ENCODE measurements at regions not wholly inside any gene's neighbourhood (a gene's known extent, or its start where the extent isn't known, plus 50 kb on each side); places are given as distances from the start of the nearest gene placed in this dataset.

DNA sequence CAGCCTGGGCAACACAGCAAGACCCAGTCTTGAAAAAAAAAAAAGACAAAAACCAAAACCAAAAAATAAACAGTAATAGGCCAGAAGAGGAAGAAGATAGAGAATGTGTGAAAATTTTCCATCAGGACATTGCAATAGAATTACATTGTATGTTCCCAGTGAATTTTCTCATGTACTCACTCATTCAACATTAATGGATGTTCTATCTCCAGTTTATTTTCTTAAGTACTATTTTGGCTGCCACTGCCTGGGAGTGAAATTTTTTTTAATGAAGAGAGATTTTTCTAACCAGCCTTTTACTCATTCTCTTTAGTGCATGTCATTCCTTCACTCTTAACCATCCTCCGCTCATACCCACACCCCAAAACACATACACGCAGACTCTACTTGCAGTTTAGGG lies 282.8 kb downstream of the ALDH8A1 start:
- DNase-seq (ENCODE audit: low read depth in 2 of 2) = peak; percentile 31 to 38
- H3K27ac ChIP-seq (ENCODE audit: insufficient read depth, low read length) = no peak overlapping the region

GRCh38 chr6:134666125-134666524 lies 283.8 kb downstream of the ALDH8A1 start:
- no peak overlapping the region for H2AFZ ChIP-seq (ENCODE audit: low read length)
- H4K20me1 ChIP-seq (ENCODE audit: control insufficient read depth, extremely low read depth, insufficient read depth, low read length) = no peaks in the 10 kb centered on the region
- no peak overlapping the region for H3K4me3 ChIP-seq (replicated peaks in 1 of 4; ENCODE audit: control extremely low read depth in 1 of 4, insufficient read depth in 1 of 4, low read depth in 3 of 4, low read length in 4 of 4)
- no peak overlapping the region for H3K4me2 ChIP-seq (ENCODE audit: extremely low read depth, insufficient read depth, low read length)
- H3K36me3 ChIP-seq (ENCODE audit: control insufficient read depth, insufficient read depth, low read length) = no peaks in the 10 kb centered on the region
- H3K79me2 ChIP-seq (ENCODE audit: control insufficient read depth, insufficient read depth, low read length) = no peaks in the 10 kb centered on the region
- no peaks in the 10 kb centered on the region for H3K27me3 ChIP-seq (ENCODE audit: control insufficient read depth, insufficient read depth, low read length)
- no peaks in the 10 kb centered on the region for H3K4me1 ChIP-seq (ENCODE audit: control insufficient read depth, extremely low read depth, insufficient read depth, low read length)
- H3K27ac ChIP-seq (ENCODE audit: insufficient read depth, low read length) = no peak overlapping the region
- no peak overlapping the region for H3K9ac ChIP-seq (ENCODE audit: insufficient read depth, low read length)
- TF ChIP-seq, protein P1, sequence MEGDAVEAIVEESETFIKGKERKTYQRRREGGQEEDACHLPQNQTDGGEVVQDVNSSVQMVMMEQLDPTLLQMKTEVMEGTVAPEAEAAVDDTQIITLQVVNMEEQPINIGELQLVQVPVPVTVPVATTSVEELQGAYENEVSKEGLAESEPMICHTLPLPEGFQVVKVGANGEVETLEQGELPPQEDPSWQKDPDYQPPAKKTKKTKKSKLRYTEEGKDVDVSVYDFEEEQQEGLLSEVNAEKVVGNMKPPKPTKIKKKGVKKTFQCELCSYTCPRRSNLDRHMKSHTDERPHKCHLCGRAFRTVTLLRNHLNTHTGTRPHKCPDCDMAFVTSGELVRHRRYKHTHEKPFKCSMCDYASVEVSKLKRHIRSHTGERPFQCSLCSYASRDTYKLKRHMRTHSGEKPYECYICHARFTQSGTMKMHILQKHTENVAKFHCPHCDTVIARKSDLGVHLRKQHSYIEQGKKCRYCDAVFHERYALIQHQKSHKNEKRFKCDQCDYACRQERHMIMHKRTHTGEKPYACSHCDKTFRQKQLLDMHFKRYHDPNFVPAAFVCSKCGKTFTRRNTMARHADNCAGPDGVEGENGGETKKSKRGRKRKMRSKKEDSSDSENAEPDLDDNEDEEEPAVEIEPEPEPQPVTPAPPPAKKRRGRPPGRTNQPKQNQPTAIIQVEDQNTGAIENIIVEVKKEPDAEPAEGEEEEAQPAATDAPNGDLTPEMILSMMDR (conservative IDR thresholded peaks at IDR 0.05 in 1 of 2, IDR thresholded peaks at IDR 0.05 in 1 of 2; ENCODE audit: low read depth in 1 of 2, low read length in 2 of 2) = no peak
- no peak for TF ChIP-seq EZH2 (IDR thresholded peaks at IDR 0.05; ENCODE audit: low read length, missing control alignments)
- no peaks in the 10 kb centered on the region for H3K9me3 ChIP-seq (ENCODE audit: control insufficient read depth, insufficient read depth, low read depth, low read length)
- no peak for DNase-seq (ENCODE audit: low read depth in 2 of 2)

More for the DNA sequence above, 282.8 kb downstream of the ALDH8A1 start:
- Histone ChIP-seq H3K4me3 (replicated peaks in 1 of 4; ENCODE audit: control extremely low read depth in 1 of 4, insufficient read depth in 1 of 4, low read depth in 3 of 4, low read length in 4 of 4) (no peak overlapping the region), H2AFZ (ENCODE audit: low read length) (no peak overlapping the region), H3K4me1 (ENCODE audit: control insufficient read depth, extremely low read depth, insufficient read depth, low read length) (no peaks in the 10 kb centered on the region), H3K9me3 (ENCODE audit: control insufficient read depth, insufficient read depth, low read depth, low read length) (no peaks in the 10 kb centered on the region), H3K79me2 (ENCODE audit: control insufficient read depth, insufficient read depth, low read length) (no peaks in the 10 kb centered on the region), H3K36me3 (ENCODE audit: control insufficient read depth, insufficient read depth, low read length) (no peaks in the 10 kb centered on the region), H3K9ac (ENCODE audit: insufficient read depth, low read length) (no peak overlapping the region), H4K20me1 (ENCODE audit: control insufficient read depth, extremely low read depth, insufficient read depth, low read length) (no peaks in the 10 kb centered on the region), H3K4me2 (ENCODE audit: extremely low read depth, insufficient read depth, low read length) (no peak overlapping the region), H3K27me3 (ENCODE audit: control insufficient read depth, insufficient read depth, low read length) (no peaks in the 10 kb centered on the region)
- TF ChIP-seq, protein P1 (conservative IDR thresholded peaks at IDR 0.05 in 1 of 2, IDR thresholded peaks at IDR 0.05 in 1 of 2; ENCODE audit: low read depth in 1 of 2, low read length in 2 of 2) = no peak
- TF ChIP-seq EZH2 (IDR thresholded peaks at IDR 0.05; ENCODE audit: low read length, missing control alignments) = no peak

- no peak overlapping the region for H3K4me2 ChIP-seq (ENCODE audit: extremely low read depth, insufficient read depth, low read length)
- no peak for DNase-seq (ENCODE audit: low read depth in 2 of 2)
These were observed 284.7 kb downstream of the ALDH8A1 start for GRCh38 chr6:134665029-134665723.

More at GRCh38 chr6:134665029-134665723, 284.7 kb downstream of the ALDH8A1 start:
- Histone ChIP-seq H3K4me1 (ENCODE audit: control insufficient read depth, extremely low read depth, insufficient read depth, low read length) (no peaks in the 10 kb centered on the region), H3K27me3 (ENCODE audit: control insufficient read depth, insufficient read depth, low read length) (no peaks in the 10 kb centered on the region), H3K9me3 (ENCODE audit: control insufficient read depth, insufficient read depth, low read depth, low read length) (no peaks in the 10 kb centered on the region), H4K20me1 (ENCODE audit: control insufficient read depth, extremely low read depth, insufficient read depth, low read length) (no peaks in the 10 kb centered on the region), H3K4me3 (replicated peaks in 1 of 4; ENCODE audit: control extremely low read depth in 1 of 4, insufficient read depth in 1 of 4, low read depth in 3 of 4, low read length in 4 of 4) (no peak overlapping the region), H3K79me2 (ENCODE audit: control insufficient read depth, insufficient read depth, low read length) (no peaks in the 10 kb centered on the region), H2AFZ (ENCODE audit: low read length) (no peak overlapping the region), H3K27ac (ENCODE audit: insufficient read depth, low read length) (no peak overlapping the region), H3K9ac (ENCODE audit: insufficient read depth, low read length) (no peak overlapping the region), H3K36me3 (ENCODE audit: control insufficient read depth, insufficient read depth, low read length) (no peaks in the 10 kb centered on the region)
- TF ChIP-seq, protein P1 (conservative IDR thresholded peaks at IDR 0.05 in 1 of 2, IDR thresholded peaks at IDR 0.05 in 1 of 2; ENCODE audit: low read depth in 1 of 2, low read length in 2 of 2) = no peak
- no peak for TF ChIP-seq EZH2 (IDR thresholded peaks at IDR 0.05; ENCODE audit: low read length, missing control alignments)
